Glutamatergic neuron (in vitro differentiated cells): ENCODE measurements at regions not wholly inside any gene's neighbourhood (a gene's known extent, or its start where the extent isn't known, plus 50 kb on each side); places are given as distances from the start of the nearest gene placed in this dataset.
"Not testable (repeated sequence)": the region's sequence is repeated elsewhere in the genome, so short reads cannot be mapped to it uniquely, and the experiment has no call there.

Experiments used
- DNase-seq: peaks from one replicate; pipeline ENCODE4 v3.0.0; 2022
- H3K27ac Mint-ChIP-seq: one replicate; pipeline ENCODE4 v1.8.0; 2020; ENCODE audit warnings: mild to moderate bottlenecking, mixed read lengths, inconsistent platforms; ENCODE audit not compliant: unreplicated experiment
- H3K27me3 Mint-ChIP-seq: one replicate; pipeline ENCODE4 v1.8.0; 2020; ENCODE audit warnings: mild to moderate bottlenecking, moderate library complexity, mixed read lengths, inconsistent platforms; ENCODE audit not compliant: unreplicated experiment
- H3K36me3 Mint-ChIP-seq: one replicate; pipeline ENCODE4 v1.8.0; 2020; ENCODE audit warnings: mild to moderate bottlenecking, mixed read lengths, inconsistent platforms; ENCODE audit not compliant: unreplicated experiment
- H3K4me1 Mint-ChIP-seq: one replicate; pipeline ENCODE4 v1.8.0; 2020; ENCODE audit warnings: mild to moderate bottlenecking, low read depth, mixed read lengths, inconsistent platforms; ENCODE audit not compliant: unreplicated experiment
- H3K4me3 Mint-ChIP-seq: one replicate; pipeline ENCODE4 v1.8.0; 2020; ENCODE audit warnings: mild to moderate bottlenecking, mixed read lengths, inconsistent platforms; ENCODE audit not compliant: unreplicated experiment
- H3K9me3 Mint-ChIP-seq: one replicate; pipeline ENCODE4 v1.8.0; 2020; ENCODE audit warnings: mild to moderate bottlenecking, moderate library complexity, mixed read lengths, inconsistent platforms; ENCODE audit not compliant: unreplicated experiment
- TF ChIP-seq, protein P1 (sequence below): fragments of 200-600 bp; sonication (generic); IDR thresholded peaks from one replicate; pipeline ENCODE4 v1.5.0; 2021; ENCODE audit not compliant: partially characterized antibody, unreplicated experiment

DNA sequence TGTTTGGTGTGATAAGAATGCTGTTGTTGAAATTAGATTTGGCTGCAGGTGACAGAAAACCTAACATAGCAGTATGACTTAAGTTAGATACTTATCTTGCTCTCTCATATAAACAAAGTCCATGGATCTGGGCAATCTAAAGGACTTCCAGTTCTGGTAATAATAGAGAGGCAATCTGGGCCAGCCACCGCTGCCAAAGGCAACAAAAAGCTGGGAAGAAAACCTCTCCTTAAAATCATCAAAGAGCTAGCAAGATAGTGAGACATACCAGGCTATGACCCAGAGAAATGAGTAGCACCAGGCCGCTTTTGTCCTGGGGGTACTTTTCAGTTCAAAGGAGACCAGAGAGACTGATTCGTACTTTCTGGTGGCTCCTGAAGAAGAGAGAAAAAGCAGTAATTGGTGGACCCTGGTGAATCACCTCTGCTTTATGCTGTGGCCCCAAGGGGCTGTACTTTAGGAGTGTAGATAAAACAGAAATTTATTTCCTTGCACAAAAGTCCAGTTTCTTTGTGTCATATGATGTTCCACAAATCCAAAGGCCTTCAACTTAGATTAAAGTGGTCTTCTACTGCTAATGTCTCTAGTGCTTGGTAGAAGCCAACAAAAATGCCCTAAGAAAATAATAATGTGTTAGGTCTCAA is 125.4 kb downstream of the TBX19 start:
- Mint-ChIP-seq H3K9me3 (no peaks in the 10 kb centered on the region), H3K4me1 (no peaks in the 10 kb centered on the region), H3K27me3 (peaks cover 2% of the 10 kb centered on the region), H3K4me3 (no peak overlapping the region), H3K36me3 (no peaks in the 10 kb centered on the region), H3K27ac (no peak overlapping the region)
- no peak for DNase-seq
- TF ChIP-seq, protein P1, sequence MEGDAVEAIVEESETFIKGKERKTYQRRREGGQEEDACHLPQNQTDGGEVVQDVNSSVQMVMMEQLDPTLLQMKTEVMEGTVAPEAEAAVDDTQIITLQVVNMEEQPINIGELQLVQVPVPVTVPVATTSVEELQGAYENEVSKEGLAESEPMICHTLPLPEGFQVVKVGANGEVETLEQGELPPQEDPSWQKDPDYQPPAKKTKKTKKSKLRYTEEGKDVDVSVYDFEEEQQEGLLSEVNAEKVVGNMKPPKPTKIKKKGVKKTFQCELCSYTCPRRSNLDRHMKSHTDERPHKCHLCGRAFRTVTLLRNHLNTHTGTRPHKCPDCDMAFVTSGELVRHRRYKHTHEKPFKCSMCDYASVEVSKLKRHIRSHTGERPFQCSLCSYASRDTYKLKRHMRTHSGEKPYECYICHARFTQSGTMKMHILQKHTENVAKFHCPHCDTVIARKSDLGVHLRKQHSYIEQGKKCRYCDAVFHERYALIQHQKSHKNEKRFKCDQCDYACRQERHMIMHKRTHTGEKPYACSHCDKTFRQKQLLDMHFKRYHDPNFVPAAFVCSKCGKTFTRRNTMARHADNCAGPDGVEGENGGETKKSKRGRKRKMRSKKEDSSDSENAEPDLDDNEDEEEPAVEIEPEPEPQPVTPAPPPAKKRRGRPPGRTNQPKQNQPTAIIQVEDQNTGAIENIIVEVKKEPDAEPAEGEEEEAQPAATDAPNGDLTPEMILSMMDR = no peak

DNA sequence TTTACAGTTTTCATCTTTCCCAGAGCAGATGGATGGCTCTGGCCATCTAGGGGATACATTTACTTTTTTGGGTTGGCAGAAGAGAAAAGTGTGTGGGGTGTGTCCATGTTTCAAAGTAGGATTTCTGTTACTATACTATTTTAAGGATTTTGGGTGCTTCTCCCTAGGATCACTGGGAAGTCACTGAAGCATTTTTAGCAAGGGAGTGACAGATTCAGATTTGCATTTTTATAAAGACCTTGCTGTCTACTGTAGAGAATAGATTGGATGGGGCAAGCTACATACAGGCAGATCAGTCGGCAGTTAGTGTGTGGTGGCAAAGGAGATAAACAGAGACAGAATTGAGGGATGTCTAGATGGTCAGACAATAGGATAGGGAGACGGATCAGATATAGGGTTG is 122.5 kb downstream of the TBX19 start:
- Mint-ChIP-seq H3K4me1 (peaks cover 6% of the 10 kb centered on the region), H3K36me3 (no peaks in the 10 kb centered on the region), H3K27ac (no peak overlapping the region), H3K4me3 (no peak overlapping the region), H3K27me3 (no peaks in the 10 kb centered on the region), H3K9me3 (no peaks in the 10 kb centered on the region)
- TF ChIP-seq, protein P1 = no peak
- DNase-seq = no peak

DNA sequence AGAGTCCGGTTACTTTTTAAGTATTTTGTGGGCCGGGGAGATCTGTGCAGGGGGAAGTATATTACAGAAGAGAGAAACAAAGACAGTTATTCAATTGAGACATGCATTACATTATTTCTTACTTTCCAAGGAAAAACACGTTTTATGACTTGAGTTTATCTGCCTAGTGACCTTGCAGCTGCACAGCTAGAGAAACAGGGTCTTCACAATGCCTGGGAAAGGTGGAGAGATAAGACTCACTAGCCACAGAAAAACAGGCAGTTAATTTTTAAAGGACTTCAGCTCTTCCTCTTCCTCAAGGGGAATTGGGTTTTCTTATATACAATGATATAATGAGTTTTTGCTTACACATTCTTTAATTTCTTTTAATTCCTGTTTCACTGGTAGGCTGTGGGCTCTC is 121.8 kb downstream of the TBX19 start:
- H3K4me3 Mint-ChIP-seq, H3K4me1 Mint-ChIP-seq, DNase-seq, H3K27me3 Mint-ChIP-seq, H3K9me3 Mint-ChIP-seq, H3K36me3 Mint-ChIP-seq, H3K27ac Mint-ChIP-seq: not testable (repeated sequence)

DNA sequence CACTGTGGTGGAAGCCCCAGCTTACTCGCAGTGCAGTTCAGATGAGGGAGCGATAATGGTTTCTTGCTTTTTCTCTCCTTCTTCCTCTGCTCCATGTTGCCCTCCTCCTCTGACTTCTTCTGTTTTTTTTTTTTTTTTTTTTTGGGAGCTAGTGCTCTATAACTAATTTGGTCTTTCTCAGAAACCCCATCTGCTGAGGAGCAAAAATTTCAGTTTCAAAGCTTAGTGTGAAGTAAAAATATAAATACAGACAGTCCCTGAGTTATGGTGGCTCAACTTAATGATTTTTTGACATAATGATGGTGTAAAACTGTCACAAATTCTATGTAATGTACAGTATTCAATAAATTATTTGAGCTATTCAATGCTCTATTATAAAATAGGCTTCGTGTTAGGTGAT is 120.7 kb downstream of the TBX19 start:
- no peaks in the 10 kb centered on the region for H3K9me3 Mint-ChIP-seq
- H3K4me1 Mint-ChIP-seq = peaks cover 6% of the 10 kb centered on the region
- H3K27me3 Mint-ChIP-seq = peaks cover 2% of the 10 kb centered on the region
- TF ChIP-seq, protein P1 = no peak
- H3K27ac Mint-ChIP-seq = no peak overlapping the region
- H3K4me3 Mint-ChIP-seq = no peak overlapping the region
- no peak for DNase-seq
- no peaks in the 10 kb centered on the region for H3K36me3 Mint-ChIP-seq

DNA sequence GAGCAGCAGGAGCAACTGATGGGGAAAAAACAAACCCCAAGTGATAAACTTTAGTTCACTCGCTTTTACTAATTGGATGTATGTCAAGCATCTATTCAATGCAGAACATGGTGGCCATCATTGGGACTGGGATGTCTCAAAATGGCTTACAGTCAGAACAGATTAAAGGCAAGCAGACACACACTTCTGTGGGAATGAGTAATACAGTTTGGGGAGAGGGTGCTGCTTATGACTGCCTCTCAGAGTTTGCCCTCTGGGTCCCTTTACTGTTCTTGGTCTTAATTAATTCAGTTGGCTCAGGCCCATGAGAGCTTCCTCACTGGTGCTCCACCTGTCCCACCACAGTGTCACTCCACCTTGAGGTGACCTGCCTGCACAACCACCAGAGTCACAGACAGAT is 119.5 kb downstream of the TBX19 start:
- no peak overlapping the region for H3K27ac Mint-ChIP-seq
- DNase-seq = no peak
- H3K27me3 Mint-ChIP-seq = peaks cover 2% of the 10 kb centered on the region
- no peak overlapping the region for H3K4me3 Mint-ChIP-seq
- TF ChIP-seq, protein P1 = no peak
- H3K36me3 Mint-ChIP-seq = no peaks in the 10 kb centered on the region
- no peaks in the 10 kb centered on the region for H3K9me3 Mint-ChIP-seq
- H3K4me1 Mint-ChIP-seq = peaks cover 6% of the 10 kb centered on the region
